GM12873 (cell line): ENCODE measurements at regions not wholly inside any gene's neighbourhood (a gene's known extent, or its start where the extent isn't known, plus 50 kb on each side); places are given as distances from the start of the nearest gene placed in this dataset.

ENCODE experiments used
- TF ChIP-seq, protein P1 (sequence below): IDR thresholded peaks from 2 replicates; pipeline ENCODE4 v1.5.1; 2012; ENCODE audit warnings: low read depth, mild to moderate bottlenecking, moderate library complexity, low read length, control low read depth; ENCODE audit not compliant: insufficient read depth; ENCODE audit errors: missing control alignments

DNA sequence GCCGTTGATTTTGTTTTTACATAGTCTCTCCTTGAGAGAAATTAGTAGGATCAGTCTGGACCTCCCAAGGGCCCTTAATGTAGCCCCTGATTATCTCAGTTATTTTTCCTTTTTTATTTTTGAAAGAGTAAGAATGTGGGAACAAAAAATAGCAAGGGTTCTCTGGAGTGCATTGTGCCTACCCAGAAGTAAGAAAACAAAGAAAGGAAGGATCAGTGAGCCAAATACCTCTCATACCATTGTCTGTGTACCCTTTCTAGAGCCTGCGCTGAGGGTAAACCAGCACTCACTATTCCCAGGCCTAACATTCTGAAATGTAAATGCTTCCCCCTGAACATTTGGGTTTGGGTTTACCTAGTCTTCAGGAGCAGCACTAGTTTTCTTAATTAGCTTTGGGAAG, 213.0 kb upstream of the TARS1 start:
- TF ChIP-seq, protein P1, sequence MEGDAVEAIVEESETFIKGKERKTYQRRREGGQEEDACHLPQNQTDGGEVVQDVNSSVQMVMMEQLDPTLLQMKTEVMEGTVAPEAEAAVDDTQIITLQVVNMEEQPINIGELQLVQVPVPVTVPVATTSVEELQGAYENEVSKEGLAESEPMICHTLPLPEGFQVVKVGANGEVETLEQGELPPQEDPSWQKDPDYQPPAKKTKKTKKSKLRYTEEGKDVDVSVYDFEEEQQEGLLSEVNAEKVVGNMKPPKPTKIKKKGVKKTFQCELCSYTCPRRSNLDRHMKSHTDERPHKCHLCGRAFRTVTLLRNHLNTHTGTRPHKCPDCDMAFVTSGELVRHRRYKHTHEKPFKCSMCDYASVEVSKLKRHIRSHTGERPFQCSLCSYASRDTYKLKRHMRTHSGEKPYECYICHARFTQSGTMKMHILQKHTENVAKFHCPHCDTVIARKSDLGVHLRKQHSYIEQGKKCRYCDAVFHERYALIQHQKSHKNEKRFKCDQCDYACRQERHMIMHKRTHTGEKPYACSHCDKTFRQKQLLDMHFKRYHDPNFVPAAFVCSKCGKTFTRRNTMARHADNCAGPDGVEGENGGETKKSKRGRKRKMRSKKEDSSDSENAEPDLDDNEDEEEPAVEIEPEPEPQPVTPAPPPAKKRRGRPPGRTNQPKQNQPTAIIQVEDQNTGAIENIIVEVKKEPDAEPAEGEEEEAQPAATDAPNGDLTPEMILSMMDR: no peak

DNA sequence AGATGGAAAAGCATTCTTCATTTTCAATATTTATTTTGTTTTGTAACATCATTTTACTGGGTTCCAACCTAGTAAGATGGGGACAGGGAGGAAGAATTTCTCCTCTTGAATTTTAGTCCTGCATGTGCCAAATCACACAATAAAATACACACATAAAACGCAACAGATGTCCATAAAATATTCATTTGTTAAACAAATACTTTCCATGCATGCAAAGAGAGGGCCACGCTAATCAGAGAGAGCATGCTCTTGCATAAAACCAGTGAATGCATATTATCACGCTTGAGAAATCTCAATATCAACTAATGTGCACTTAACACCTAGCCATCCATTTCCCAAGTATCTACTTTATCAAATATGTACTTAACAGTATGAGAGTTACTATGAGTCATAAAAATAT, 212.6 kb upstream of the TARS1 start:
- TF ChIP-seq, protein P1: no peak

DNA sequence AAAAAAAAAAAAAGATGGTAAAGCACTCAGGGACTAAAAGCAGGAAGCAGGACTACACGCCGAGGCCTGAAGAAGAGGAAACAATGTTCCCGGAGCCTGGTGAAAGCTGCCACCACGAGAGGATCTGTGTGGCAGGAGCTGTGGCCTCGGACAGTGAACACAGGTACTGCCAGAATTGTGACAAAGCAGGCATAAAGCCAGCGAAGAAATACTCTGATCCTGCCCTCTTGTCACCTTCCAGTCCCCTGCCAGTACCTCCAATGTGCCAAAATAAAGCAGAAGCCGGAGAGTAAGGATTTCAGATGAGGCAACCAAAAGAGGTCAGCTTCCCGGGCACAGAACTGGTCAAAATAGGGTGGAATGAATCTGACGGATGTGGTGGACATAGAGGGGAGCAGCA, 211.5 kb upstream of the TARS1 start:
- TF ChIP-seq, protein P1: no peak

DNA sequence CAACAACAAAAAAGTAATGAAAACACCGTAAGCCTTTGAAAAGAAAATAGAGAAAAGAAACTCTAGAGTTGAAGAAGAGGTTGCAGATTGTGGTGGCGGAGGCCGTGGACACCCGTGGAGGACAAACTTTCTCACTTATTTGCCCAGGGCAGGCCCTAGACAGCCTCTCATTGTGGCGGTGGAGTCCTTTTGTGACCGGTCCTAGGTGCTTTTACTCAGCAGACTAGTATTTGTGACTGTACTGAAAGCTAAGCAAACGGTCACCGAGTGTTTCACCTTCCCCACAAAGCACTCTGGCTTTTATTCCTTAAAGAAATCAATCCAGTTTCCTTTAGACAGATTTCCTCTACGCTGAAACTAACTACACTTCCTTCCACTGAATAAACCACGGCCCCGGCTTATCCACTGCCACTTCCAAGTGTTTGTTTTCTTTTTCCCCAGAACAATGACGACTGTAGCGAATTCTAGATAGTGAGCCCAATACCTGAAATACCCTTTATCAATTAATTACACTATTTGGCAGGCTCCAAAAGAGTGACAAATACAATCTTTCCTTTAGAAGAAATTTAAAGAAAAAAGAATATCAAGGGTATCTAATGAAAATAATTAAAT, 210.2 kb upstream of the TARS1 start:
- TF ChIP-seq, protein P1: no peak

DNA sequence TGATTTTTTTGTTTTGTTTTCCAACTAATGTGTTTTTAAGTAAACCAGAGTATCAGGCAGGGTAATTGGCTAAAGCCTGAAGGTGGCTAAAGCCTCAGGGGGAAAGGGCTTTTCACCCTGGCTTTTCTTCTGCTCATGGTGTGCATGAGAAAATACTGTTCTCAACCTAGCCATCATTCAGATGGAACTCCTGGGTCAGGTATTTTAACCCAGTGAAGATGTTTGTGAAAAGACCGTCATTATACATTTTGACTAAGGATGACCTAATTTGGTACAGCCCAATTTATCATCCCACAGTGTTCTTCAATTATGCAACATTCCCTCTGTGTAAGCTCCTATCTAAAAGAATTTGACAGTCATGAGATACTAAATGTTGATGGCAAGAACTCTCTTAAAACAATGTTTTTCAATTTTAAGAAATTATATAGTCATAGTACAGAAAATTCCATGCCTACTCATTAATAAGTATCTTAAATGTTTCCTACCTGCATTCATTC, 209.5 kb upstream of the TARS1 start:
- TF ChIP-seq, protein P1: no peak

DNA sequence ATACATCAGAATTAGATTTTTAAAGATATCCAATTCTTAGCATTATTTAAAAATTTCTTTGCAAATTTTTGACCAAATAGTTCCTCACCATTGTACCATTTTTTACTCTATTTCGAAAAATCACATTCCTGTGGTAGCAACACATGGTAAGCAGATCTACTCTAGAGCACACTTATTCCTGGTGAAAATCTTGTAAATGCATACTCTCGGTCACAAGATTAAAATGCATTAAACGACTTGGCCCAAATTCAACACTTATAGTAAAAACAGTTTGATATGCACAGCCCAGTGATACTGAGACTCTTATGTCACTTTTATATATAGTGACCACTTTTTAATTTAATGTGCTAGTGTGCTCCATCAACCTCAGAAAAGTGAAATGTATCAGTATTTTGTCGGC, 208.8 kb upstream of the TARS1 start:
- TF ChIP-seq, protein P1: no peak

DNA sequence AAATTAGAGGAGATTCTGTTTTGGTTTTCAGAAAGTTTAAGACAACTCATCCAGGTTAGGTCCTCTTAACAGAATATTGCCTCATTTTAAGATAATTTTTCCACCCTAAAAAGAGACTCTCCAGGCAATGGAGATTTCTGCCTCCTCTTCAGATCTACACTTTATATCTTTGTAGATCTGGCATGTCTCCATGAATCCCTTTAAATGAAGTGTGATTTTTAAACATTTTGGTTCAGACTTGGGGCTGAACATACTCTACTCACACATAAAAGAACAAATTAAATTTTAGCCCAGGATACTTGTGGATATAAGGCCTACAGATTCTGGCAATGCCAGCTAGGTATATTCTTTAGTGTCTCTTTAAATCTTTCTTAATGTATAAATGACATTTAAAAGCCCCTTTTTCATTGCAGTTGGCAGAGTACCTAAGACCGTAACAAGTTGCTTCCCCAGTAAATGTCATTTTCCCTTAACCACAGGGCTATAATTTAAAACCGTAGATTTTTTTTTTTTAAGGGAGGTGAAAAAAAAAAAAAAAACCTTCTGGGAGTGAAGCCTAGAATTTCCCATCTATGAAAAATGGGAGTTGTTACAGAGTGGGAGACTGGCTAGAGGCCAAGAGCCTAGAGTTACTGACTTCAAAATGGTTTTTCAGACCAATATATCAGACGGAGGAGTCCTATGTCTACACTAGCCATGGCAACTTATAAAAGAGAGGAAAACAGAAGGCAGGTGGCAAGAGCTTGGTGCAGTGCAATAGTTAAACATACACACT, 207.8 kb upstream of the TARS1 start:
- TF ChIP-seq, protein P1: no peak
